GM21367 (cell line): ENCODE measurements at regions not wholly inside any gene's neighbourhood (a gene's known extent, or its start where the extent isn't known, plus 50 kb on each side); places are given as distances from the start of the nearest gene placed in this dataset.

ENCODE experiments used
- ATAC-seq: cut with Tn5 transposase; IDR thresholded peaks from one replicate; pipeline ENCODE4 v1.9.1; 2021; ENCODE audit not compliant: unreplicated experiment

GRCh38 chr6:114592506-114592905 is 249.7 kb upstream of the HS3ST5 start:
- no peak for ATAC-seq

GRCh38 chr6:114588726-114589125 is 245.9 kb upstream of the HS3ST5 start:
- ATAC-seq, result no peak

GRCh38 chr6:114586298-114586697 is 243.5 kb upstream of the HS3ST5 start:
- no peak for ATAC-seq

- ATAC-seq, result no peak
Observed at GRCh38 chr6:114581293-114581692, 238.5 kb upstream of the HS3ST5 start.

- no peak for ATAC-seq
Observed at GRCh38 chr6:114580882-114581281, 238.1 kb upstream of the HS3ST5 start.

GRCh38 chr6:114579486-114579885 is 236.7 kb upstream of the HS3ST5 start:
- no peak for ATAC-seq

GRCh38 chr6:114577109-114577508 is 234.3 kb upstream of the HS3ST5 start:
- ATAC-seq, result no peak

GRCh38 chr6:114576330-114576729 is 233.5 kb upstream of the HS3ST5 start:
- ATAC-seq, result no peak

- no peak for ATAC-seq
Observed at GRCh38 chr6:114569669-114570068, 226.8 kb upstream of the HS3ST5 start.

- ATAC-seq, result no peak
Observed at GRCh38 chr6:114564302-114564933, 221.6 kb upstream of the HS3ST5 start.

GRCh38 chr6:114559419-114559818 is 216.6 kb upstream of the HS3ST5 start:
- ATAC-seq, result no peak

GRCh38 chr6:114558153-114558552 is 215.3 kb upstream of the HS3ST5 start:
- no peak for ATAC-seq

- ATAC-seq, result no peak
Observed at GRCh38 chr6:114556846-114557488, 214.1 kb upstream of the HS3ST5 start.

- no peak for ATAC-seq
Observed at GRCh38 chr6:114550316-114550715, 207.5 kb upstream of the HS3ST5 start.

GRCh38 chr6:114543696-114544095 is 200.9 kb upstream of the HS3ST5 start:
- no peak for ATAC-seq

- ATAC-seq, result no peak
Observed at GRCh38 chr6:114541794-114542193, 199.0 kb upstream of the HS3ST5 start.

GRCh38 chr6:114537977-114538376 is 195.2 kb upstream of the HS3ST5 start:
- no peak for ATAC-seq

GRCh38 chr6:114534813-114535212 is 192.0 kb upstream of the HS3ST5 start:
- ATAC-seq, result no peak

GRCh38 chr6:114524081-114524480 is 181.3 kb upstream of the HS3ST5 start:
- ATAC-seq, result no peak

GRCh38 chr6:114523508-114523907 is 180.7 kb upstream of the HS3ST5 start:
- no peak for ATAC-seq

GRCh38 chr6:114521926-114522325 is 179.1 kb upstream of the HS3ST5 start:
- no peak for ATAC-seq

GRCh38 chr6:114520976-114521375 is 178.2 kb upstream of the HS3ST5 start:
- no peak for ATAC-seq

- ATAC-seq, result no peak
Observed at GRCh38 chr6:114514170-114514569, 171.3 kb upstream of the HS3ST5 start.
